NCI-H345 treated with DMSO at 0.1 percent for 48 hours (cell line): ENCODE measurements at regions not wholly inside any gene's neighbourhood (a gene's known extent, or its start where the extent isn't known, plus 50 kb on each side); places are given as distances from the start of the nearest gene placed in this dataset.
"Not testable (repeated sequence)": the region's sequence is repeated elsewhere in the genome, so short reads cannot be mapped to it uniquely, and the experiment has no call there.

Experiments
- DNase-seq: peaks from one replicate; lab custom pipeline; 2025; ENCODE audit not compliant: unreplicated experiment; lab: John Stamatoyannopoulos, UW

DNA sequence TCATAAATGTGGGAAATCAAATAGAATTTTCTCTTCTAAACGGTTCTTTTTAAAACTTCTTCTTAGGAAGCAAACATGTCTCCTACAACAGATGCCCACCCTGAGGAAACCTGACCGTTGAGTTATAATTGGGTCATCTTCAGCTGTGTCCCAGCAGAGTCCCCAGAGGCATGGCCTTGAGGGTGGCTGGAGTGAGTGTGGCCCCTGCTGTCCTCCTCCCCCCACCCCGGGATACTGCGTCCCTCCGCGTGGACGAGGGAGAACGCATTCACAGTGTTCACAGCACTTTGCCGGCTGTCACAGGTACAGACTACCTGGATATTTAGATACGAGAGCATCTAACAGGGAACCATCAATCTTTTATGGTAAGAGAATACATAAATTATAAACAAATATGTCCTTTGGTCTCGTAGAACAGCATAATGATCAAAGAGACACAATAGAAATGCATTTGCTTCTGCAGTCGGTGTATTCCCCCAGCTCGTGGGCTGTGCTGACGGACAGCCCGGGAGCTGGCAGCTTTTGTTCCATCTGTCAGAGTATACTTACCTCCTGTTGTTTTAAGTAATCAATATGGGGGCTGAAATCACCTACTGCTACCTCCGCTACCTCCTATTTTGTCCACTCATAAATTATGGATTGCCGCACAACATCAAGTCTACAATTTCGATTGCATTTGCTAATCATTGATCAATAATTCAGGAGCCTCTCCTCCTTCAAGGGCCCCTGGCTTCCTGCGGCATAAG, 214.7 kb downstream of the IRX2 start:
- no peak for DNase-seq

DNA sequence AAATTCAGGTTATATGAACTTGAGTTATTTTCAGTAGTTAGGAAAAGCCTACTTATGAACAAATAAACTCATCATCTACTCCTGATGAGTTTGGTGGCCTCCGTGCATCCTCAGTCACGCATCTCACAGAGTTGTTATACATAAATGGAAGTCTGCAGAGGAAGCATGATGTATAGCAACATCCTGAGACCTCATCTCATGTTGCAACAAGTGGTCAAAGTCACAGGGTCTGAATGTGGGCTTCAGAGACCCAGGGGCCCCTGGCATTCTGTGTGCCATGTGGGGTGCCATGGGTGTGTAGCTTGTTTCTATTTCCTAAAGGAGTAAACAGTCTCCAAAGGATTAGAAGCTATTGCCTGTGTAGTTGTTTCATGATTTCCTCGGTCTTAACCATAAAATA, 216.5 kb downstream of the IRX2 start:
- no peak for DNase-seq

DNA sequence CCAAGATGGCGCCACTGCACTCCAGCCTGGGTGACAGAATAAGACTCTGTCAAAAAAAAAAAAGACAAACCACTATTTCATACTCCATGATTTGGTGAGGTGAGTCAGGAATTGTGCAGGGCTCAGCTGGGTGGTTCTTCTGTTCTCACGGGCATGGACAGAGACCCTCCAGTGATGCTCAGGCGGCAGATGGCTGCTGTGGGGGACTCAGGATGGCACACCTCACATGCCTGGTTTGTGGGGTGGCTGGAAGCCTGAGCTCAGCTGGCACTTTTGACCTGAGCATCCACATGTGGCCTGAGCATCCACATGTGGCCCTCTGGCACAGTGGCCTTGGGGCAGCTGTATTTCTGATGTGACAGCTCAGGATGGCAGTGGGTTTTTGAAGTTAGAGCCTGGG, 217.2 kb downstream of the IRX2 start:
- DNase-seq, result no peak

DNA sequence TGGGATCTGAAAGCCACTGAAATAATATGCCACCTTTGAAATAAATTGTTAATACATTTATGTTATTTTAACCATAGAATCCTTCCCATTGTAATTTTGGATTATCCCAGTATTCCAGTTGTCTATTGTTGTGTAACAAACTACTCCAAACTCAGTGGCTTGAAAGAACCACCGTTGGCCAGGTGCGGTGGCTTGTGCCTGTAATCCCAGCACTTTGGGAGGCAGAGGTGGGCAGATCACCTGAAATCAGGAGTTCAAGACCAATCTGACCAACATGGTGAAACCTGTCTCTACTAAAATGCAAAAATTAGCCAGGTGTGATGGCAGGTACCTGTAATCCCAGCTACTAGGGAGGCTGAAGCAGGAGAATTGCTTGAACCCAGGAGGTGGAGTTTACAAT, 217.6 kb downstream of the IRX2 start:
- DNase-seq, result not testable (repeated sequence)

DNA sequence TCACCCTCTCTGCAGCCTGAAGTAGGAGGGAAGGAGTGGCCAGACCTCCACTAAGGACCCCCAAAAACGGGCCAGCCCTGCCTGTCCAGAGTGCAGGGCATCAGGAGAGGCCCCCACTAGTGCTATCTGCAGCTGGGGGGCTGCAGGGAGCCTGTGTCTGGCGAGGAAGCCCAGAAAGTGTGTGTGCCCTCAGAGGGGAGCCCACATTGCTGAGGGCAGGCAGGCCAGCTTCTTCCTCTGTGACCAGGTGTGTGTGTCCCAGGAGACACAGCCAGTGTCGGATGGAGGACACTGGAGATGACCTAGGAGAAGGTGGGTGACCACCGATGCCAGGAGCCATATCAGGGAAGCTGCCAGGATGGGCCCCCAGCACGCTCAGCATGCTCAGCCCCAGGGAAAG, 218.7 kb downstream of the IRX2 start:
- no peak for DNase-seq

DNA sequence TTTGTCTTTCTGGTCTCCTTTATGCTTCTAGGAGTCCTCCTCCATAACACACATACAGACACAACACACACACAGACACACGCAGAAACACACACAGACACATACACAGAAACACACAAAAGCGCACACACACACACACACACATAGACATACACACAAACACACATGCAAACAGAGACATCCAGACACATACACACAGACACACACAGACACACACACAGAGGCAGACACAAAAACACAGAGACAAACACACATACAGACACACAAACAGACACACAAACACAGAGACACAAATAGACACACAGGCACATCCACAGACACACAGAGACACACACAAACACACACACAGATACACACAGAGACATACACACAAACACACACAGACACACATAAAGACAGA, 220.2 kb downstream of the IRX2 start:
- no peak for DNase-seq

DNA sequence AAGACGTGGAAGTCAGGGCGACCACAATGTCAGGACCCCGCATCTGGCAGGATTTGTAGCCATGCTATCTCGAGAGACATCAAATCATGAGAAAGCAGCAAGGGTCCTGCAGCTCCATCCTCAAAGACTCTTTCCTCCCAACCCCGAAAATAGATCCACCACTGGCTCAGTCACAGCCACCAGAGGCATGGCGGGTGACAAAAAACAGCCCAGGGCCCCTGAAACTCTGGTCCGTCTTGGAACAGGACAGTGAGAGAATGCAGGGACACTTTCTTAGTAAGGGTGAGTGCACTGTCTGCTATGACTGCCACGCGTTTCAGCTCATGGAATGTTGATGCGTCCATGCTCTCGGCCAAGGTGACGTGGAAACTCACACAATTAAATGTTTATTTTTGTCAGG, 220.9 kb downstream of the IRX2 start:
- DNase-seq, result no peak

DNA sequence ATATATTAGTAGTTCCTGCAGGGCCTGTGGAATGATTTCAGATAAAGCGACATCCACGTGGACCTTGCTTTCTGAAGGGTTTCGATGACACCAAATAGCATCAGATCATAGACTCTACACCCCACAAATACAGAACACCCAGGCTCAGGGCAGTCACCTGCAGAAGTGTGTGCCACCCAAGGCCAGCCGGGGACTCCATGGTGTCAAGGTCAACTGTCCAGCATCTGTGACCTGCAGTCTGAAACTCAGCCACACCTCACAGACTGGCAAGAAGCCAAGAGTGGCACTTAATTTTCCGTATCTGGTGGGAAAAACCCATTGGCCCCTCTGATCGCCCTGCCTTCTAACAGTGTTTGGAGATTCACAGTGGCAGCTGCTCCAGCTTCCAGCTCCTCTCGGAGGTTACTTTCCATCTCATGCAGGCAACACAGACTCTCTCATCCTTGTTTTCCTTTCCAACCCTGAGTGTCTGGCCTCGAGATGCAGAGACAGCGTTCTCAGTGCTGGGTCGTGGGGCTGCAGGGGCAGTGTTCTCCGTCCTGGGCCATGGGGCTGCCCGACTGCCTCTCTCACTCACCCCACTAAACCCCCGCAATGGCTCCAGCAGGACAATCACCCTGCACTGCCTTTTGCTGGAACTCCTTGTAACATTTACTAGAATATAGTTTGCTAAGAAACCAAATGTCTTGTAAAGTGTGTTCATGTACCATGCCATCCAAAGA, 221.9 kb downstream of the IRX2 start:
- no peak for DNase-seq

DNA sequence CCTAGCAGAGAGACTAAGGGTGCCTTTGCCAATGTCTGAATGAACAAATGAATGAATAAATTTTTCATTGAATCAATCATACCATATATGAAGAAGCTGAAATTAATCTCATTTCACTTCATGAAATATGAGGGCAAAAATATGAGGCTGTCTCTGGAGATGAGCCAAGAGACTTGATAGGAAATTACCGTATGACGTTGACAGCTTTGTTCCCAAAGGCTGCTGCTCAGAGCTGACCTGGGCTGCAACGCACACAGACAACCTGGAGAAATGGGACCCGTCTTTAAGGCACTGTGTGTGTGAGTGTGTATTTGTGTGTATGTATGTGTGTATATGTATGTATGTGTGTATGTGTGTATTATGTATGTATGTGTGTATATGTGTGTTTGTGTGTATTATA, 226.1 kb downstream of the IRX2 start:
- DNase-seq, result no peak

DNA sequence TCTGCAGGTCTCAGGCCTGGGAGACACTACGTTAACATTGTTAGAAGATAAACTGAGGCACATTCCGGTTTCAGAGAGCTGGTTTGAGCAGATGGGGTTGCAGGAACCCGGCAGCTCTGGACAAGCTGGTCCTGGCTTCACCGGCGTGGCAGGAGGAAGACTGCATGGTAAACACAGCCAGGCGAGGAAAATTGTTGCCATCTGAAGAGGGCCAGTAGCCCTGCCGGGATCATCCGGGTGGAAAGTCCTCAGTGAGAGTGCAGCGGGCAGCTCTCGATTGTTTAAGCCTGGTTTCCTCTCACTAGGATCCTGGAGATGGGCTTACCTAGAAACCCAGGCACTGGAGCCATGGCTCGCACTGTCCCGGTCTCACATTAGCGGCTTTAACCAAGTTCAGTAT, 226.9 kb downstream of the IRX2 start:
- no peak for DNase-seq

DNA sequence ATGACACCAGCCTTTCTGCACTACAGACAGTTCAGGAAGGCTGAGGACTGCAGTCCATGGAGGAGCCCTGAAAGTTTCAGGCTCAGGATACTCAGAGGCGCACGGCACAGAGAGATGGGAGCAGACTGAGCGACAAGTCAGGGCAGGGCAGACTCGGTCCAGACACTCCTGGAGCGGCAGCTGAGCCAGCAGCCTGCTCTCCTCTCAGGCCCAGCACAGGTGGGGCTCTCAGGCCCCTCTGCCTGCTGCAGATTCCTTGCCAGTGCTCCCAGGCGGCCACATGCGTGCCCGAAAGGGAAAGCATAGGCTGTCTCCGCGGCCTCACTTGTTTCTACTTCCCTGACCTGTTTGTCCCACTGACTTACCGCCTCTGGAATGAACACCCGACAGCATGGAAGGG, 228.3 kb downstream of the IRX2 start:
- no peak for DNase-seq

DNA sequence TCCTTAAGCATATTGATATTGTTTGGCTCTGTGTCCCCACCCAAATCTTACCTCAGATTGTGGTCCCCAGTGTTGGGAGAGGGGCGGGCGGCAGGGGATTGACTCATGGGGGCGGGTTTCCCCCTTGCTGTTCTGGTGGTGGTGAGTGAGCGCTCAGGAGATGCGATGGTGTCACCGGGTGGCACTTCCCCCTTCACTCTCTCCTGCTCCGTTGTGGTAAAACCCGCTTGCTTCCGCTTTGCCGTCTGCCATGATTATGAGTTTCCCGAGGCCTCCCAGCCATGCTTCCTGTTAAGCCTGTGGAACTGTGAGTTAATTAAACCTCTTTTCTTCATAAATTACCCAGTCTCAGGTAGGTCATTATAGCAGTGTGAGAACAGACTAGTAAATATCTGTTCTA, 229.1 kb downstream of the IRX2 start:
- no peak for DNase-seq

DNA sequence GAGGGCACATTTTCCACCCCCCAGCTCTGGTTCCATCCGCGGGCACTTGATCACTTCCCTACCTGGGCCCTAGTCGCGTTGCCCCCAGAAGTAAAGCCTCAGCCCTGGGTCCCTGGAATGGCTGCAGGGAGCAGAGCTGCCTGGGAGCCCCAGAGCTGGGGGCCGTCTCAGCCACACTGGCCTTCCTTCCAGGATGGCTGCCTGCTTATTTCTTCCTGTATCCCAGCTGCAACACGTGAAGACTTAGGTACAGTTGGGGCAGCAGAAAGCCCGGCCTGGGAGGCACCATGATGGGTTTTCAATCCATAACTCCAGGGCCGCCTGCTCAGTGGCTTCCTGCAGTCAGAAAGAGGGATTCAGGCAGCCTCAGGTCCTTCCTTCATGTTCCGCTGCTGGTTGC, 232.3 kb downstream of the IRX2 start:
- no peak for DNase-seq

DNA sequence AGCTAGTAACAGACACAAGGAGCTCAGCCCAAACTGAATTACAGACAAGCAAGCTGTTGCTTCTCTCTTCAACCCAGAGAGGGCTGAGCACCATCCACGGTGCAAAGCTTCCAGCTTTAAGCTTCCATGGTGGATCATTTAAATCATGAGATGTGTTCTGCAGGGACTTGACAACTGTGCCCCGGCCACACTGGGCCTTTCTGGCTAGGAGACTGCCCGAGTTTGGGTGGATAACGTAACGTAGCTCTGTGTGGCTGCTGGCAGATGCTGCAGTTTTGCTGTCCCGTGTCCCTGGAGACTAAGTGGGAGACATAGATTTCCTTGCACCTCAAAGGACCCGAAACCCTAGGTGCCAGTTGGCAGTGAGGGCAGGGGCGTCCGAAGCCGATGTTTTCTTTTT, 234.0 kb downstream of the IRX2 start:
- no peak for DNase-seq

DNA sequence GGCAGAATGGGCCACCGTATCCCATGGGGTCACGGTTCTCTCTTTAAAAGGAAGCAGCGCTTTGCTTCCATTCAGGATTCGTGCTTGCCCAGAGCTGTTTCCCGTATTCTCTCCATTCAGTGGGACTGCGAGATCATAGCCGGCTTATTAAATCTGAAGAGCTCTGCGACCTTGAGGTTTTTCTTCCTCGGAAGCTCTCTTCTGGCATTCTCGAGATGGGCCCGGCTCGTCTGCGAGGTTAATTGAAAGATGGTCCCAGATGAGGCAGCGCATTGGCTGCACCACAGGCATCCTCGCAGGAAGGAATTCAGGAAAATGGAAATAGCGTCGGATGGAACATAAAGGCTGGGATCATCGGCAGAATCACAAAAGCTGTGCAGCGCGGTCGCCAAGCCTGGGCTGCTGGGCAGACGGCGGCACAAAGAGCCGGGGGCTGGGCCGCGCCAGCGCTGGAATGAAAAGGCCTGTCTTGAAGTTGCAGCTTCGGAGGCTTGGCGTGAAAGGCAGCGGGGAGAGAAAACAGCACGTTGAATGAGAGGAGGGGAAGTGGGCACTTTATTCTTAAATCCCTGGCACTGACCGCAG, 236.2 kb downstream of the IRX2 start:
- no peak for DNase-seq

DNA sequence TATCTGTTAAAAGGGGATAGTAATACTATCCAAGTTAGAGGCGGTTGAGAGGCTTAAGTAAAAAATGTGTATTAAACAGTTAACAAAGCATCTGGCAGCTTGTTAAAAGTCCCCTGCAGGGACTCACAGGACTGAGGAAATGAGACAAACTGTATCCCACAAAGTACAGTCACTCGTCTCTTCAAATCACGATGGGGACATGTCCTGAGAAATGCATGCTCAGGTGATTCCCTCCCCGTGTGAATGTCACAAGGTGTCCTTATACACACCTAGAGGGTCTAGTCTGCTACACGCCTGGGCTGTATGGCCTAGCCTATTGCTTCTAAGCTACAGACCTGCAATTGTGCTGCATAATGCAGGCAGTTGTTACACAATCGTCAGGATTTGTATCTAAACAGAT, 237.0 kb downstream of the IRX2 start:
- no peak for DNase-seq

DNA sequence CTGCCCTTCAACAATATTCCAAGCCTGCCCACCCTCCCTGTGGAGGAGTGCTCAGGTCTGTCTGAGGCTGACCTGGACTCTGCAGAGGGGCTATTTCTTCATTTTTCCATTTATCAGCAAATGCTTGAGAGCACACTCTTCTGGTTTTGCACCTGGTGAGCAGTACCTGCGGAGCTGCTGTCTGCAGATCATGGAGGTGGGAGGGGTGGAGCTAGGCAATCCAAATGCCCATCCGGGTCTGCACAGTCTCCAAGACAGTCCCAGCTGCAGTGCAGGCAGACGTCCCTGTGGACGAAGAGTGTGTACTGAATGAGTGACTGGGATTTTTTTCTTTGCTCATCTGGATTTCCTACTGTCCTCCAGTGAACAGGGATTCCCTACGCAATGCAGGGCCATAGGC, 239.8 kb downstream of the IRX2 start:
- DNase-seq, result no peak

DNA sequence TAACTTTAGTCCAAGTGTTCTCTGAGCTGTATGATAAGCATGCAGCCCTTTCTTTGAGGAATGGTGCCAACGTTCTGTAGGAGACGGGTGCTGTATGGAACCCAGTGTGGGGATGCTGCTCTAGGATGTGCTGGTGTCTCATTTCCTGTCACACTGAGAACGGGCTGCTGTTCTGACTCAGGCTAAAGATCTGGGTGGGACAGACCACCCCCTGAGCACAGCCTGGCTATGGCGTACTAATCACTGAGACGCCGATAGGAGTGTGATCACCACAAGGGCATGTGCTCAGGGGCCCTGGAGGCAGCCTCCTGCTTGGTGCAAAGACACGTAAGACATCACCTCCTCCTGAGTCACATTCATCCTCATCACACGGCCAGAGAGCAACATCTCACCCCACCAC, 240.4 kb downstream of the IRX2 start:
- DNase-seq, result no peak

DNA sequence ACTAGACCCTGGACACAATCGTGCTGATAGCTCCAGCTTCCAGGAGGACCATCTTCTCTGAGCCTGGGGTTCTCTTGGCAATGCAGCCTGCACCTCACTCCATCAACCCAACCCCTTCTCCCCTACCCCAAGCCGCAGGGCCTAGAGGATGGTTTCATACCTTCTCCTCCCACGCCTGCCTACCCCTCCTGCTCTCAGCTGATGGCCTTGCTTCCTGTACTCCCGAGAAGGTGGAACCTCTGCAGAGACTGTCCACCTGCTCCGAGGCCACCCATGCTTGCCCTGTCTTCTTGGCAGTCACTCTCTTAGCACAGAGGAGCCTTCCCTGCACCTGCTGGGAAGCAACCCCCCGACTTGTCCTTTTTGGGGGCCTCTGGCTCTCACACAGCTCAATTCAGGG, 241.9 kb downstream of the IRX2 start:
- DNase-seq, result no peak

DNA sequence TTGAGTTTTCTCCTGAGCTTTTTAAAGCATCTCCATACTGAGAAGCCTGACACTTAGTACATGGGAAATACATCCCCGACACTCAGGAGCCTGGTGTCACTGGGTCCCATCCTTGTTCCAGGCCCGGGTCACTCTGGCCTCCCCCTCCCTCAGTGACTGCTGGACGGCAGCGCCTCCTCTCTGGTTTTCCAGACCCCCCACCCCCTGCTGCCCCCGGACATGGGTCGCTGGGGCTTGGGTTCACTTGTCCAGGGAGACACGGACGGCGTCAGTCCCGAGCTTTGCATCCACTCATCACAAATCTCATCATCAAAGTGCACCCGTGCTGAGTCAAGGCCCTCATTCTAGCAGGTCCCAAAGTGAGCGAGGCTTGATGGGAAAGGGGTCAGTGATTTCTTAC, 243.0 kb downstream of the IRX2 start:
- DNase-seq, result no peak

DNA sequence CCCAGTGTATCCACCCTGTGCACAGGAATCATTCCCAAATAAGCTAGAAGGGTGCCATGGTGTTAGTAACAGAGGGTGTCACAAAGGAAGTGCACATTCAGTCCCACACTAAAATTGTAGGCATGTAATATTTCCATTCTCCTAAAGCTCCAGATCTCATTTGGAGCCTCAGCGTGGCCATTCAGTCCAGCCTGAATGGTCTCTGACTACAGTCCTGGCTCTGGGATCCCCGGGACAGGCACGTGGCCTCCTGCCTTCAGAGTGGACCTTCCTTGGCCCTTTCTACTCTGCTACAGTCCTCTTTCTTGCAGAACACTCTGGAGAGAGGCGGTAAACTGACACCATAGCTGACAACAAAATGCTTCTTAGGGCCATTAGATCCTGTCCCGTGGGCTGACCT, 243.9 kb downstream of the IRX2 start:
- DNase-seq, result no peak

DNA sequence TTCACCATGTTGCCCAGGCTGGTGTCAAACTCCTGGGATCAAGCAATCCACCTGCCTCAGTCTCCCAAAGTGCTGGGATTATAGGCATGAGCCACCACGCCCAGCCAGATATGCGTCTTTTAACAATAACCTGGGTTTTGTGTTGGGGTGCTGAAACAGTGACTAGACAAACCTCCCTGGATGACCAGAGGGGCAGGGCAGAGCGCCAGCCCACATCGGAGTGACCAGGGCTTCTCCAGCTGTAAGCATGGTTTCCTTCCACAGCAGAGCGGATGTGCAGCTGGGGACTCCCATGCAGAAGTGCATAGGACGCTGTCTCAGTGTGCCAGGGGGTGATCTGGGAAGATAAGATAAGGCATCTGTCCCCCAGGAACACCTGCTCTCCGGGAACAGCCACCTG, 244.9 kb downstream of the IRX2 start:
- DNase-seq, result no peak

DNA sequence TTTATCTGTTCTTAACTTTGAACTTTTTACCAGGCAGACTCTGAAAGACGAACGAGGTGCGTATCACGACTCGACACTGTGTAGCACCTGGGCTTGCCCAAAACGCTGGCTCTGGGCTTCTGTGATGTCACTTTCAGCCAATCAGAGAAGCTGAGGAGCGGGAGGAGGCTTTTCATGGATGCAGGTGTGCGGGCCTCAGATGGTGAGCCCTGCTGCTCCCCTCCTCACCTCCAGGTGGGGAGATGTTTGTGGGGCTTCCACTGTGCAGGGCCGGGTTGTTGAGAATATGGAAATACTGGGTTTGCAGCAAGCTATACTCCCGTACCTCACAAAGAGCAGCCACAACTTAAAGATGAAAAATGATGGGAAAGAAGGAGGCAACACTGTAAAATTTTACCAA, 246.3 kb downstream of the IRX2 start:
- DNase-seq, result no peak
